ENCODE measurements at regions not wholly inside any gene's neighbourhood (a gene's known extent, or its start where the extent isn't known, plus 50 kb on each side); places are given as distances from the start of the nearest gene placed in this dataset.

GRCh38 chr6:141107591-141108160 is 1025.0 kb upstream of the GJE1 start:
- Histone ChIP-seq H3K9me2 (replicated peaks; ENCODE audit: insufficient read depth, low read length) (no peaks in the 10 kb centered on the region), H3K9ac (ENCODE audit: low read length) (no peak overlapping the region), H3K36me3 (ENCODE audit: insufficient read depth, low read length) (no peaks in the 10 kb centered on the region), H3K4me2 (ENCODE audit: low read depth, low read length, poor library complexity, severe bottlenecking) (no peak overlapping the region), H3K4me3 (ENCODE audit: low read length) (no peak overlapping the region), H4K20me1 (ENCODE audit: insufficient read depth, low read depth, low read length) (no peaks in the 10 kb centered on the region), H3K79me2 (ENCODE audit: low read length) (no peaks in the 10 kb centered on the region), H3K4me1 (ENCODE audit: low read length) (no peaks in the 10 kb centered on the region), H3K27ac (ENCODE audit: low read length) (no peak overlapping the region), H3K9me3 (ENCODE audit: low read length) (0 out of 2 replicates have a peak, but pooled peaks cover 3% of the 10 kb centered on the region), H3K27me3 (ENCODE audit: low read length) (no peaks in the 10 kb centered on the region), H2AFZ (ENCODE audit: low read length) (no peak overlapping the region)
- DNase-seq: no peak

- H2AFZ ChIP-seq (ENCODE audit: low read length): no peak overlapping the region
- H3K9ac ChIP-seq (ENCODE audit: low read length): no peak overlapping the region
- no peaks in the 10 kb centered on the region for H3K27me3 ChIP-seq (ENCODE audit: low read length)
- H3K4me3 ChIP-seq (ENCODE audit: low read length): no peak overlapping the region
- no peak overlapping the region for H3K27ac ChIP-seq (ENCODE audit: low read length)
- no peaks in the 10 kb centered on the region for H3K36me3 ChIP-seq (ENCODE audit: insufficient read depth, low read length)
- no peak for DNase-seq
- no peaks in the 10 kb centered on the region for H4K20me1 ChIP-seq (ENCODE audit: insufficient read depth, low read depth, low read length)
- H3K79me2 ChIP-seq (ENCODE audit: low read length): no peaks in the 10 kb centered on the region
- H3K4me1 ChIP-seq (ENCODE audit: low read length): no peaks in the 10 kb centered on the region
- H3K9me3 ChIP-seq (ENCODE audit: low read length): 0 out of 2 replicates have a peak, but pooled peaks cover 3% of the 10 kb centered on the region
- H3K4me2 ChIP-seq (ENCODE audit: low read depth, low read length, poor library complexity, severe bottlenecking): no peak overlapping the region
- no peaks in the 10 kb centered on the region for H3K9me2 ChIP-seq (replicated peaks; ENCODE audit: insufficient read depth, low read length)
These were observed 1027.2 kb upstream of the GJE1 start for GRCh38 chr6:141105481-141105880.

GRCh38 chr6:141103246-141103645 is 1029.5 kb upstream of the GJE1 start:
- H3K9ac ChIP-seq (ENCODE audit: low read length): no peak overlapping the region
- H3K4me1 ChIP-seq (ENCODE audit: low read length): no peaks in the 10 kb centered on the region

GRCh38 chr6:141097471-141097870 is 1035.3 kb upstream of the GJE1 start:
- Histone ChIP-seq H3K9ac (ENCODE audit: low read length) (no peak overlapping the region), H3K4me1 (ENCODE audit: low read length) (no peaks in the 10 kb centered on the region), H3K36me3 (ENCODE audit: insufficient read depth, low read length) (no peaks in the 10 kb centered on the region), H3K4me3 (ENCODE audit: low read length) (no peak overlapping the region), H4K20me1 (ENCODE audit: insufficient read depth, low read depth, low read length) (no peaks in the 10 kb centered on the region), H2AFZ (ENCODE audit: low read length) (no peak overlapping the region), H3K27me3 (ENCODE audit: low read length) (no peaks in the 10 kb centered on the region), H3K79me2 (ENCODE audit: low read length) (no peaks in the 10 kb centered on the region), H3K4me2 (ENCODE audit: low read depth, low read length, poor library complexity, severe bottlenecking) (no peak overlapping the region), H3K9me3 (ENCODE audit: low read length) (0 out of 2 replicates have a peak, but pooled peaks cover 2% of the 10 kb centered on the region), H3K27ac (ENCODE audit: low read length) (no peak overlapping the region), H3K9me2 (replicated peaks; ENCODE audit: insufficient read depth, low read length) (no peaks in the 10 kb centered on the region)
- no peak for DNase-seq

More at GRCh38 chr6:141103246-141103645, 1029.5 kb upstream of the GJE1 start:
- Histone ChIP-seq H3K79me2 (ENCODE audit: low read length) (no peaks in the 10 kb centered on the region), H3K9me2 (replicated peaks; ENCODE audit: insufficient read depth, low read length) (no peaks in the 10 kb centered on the region), H3K36me3 (ENCODE audit: insufficient read depth, low read length) (no peaks in the 10 kb centered on the region), H2AFZ (ENCODE audit: low read length) (no peak overlapping the region), H3K4me3 (ENCODE audit: low read length) (no peak overlapping the region), H3K9me3 (ENCODE audit: low read length) (0 out of 2 replicates have a peak, but pooled peaks cover 3% of the 10 kb centered on the region), H3K27ac (ENCODE audit: low read length) (no peak overlapping the region), H3K4me2 (ENCODE audit: low read depth, low read length, poor library complexity, severe bottlenecking) (no peak overlapping the region), H4K20me1 (ENCODE audit: insufficient read depth, low read depth, low read length) (no peaks in the 10 kb centered on the region), H3K27me3 (ENCODE audit: low read length) (no peaks in the 10 kb centered on the region)
- DNase-seq: no peak

- H3K79me2 ChIP-seq (ENCODE audit: low read length): no peaks in the 10 kb centered on the region
- H3K27ac ChIP-seq (ENCODE audit: low read length): no peak overlapping the region
- H3K36me3 ChIP-seq (ENCODE audit: insufficient read depth, low read length): no peaks in the 10 kb centered on the region
- no peaks in the 10 kb centered on the region for H4K20me1 ChIP-seq (ENCODE audit: insufficient read depth, low read depth, low read length)
- no peak overlapping the region for H3K4me2 ChIP-seq (ENCODE audit: low read depth, low read length, poor library complexity, severe bottlenecking)
- H3K9me3 ChIP-seq (ENCODE audit: low read length): 0 out of 2 replicates have a peak, but pooled peaks cover 3% of the 10 kb centered on the region
- no peaks in the 10 kb centered on the region for H3K4me1 ChIP-seq (ENCODE audit: low read length)
- no peak for DNase-seq
- H3K27me3 ChIP-seq (ENCODE audit: low read length): no peaks in the 10 kb centered on the region
- no peak overlapping the region for H3K9ac ChIP-seq (ENCODE audit: low read length)
- H2AFZ ChIP-seq (ENCODE audit: low read length): no peak overlapping the region
- no peaks in the 10 kb centered on the region for H3K9me2 ChIP-seq (replicated peaks; ENCODE audit: insufficient read depth, low read length)
- H3K4me3 ChIP-seq (ENCODE audit: low read length): no peak overlapping the region
These were observed 1037.4 kb upstream of the GJE1 start for GRCh38 chr6:141095308-141095707.

- H3K4me2 ChIP-seq (ENCODE audit: low read depth, low read length, poor library complexity, severe bottlenecking): no peak overlapping the region
- no peak overlapping the region for H3K9ac ChIP-seq (ENCODE audit: low read length)
- no peaks in the 10 kb centered on the region for H3K79me2 ChIP-seq (ENCODE audit: low read length)
- H3K27me3 ChIP-seq (ENCODE audit: low read length): no peaks in the 10 kb centered on the region
- no peak overlapping the region for H3K4me3 ChIP-seq (ENCODE audit: low read length)
- H3K27ac ChIP-seq (ENCODE audit: low read length): no peak overlapping the region
- no peaks in the 10 kb centered on the region for H3K9me2 ChIP-seq (replicated peaks; ENCODE audit: insufficient read depth, low read length)
- H3K36me3 ChIP-seq (ENCODE audit: insufficient read depth, low read length): no peaks in the 10 kb centered on the region
- no peak overlapping the region for H2AFZ ChIP-seq (ENCODE audit: low read length)
- no peaks in the 10 kb centered on the region for H4K20me1 ChIP-seq (ENCODE audit: insufficient read depth, low read depth, low read length)
- DNase-seq: no peak
- peaks cover 3% of the 10 kb centered on the region; the same call in 1 of the 2 replicates for H3K9me3 ChIP-seq (ENCODE audit: low read length)
- H3K4me1 ChIP-seq (ENCODE audit: low read length): no peaks in the 10 kb centered on the region
These were observed 1044.6 kb upstream of the GJE1 start for GRCh38 chr6:141088171-141088570.

GRCh38 chr6:141077355-141078333 is 1055.1 kb upstream of the GJE1 start:
- H3K4me2 ChIP-seq (ENCODE audit: low read depth, low read length, poor library complexity, severe bottlenecking): no peak overlapping the region
- H3K4me3 ChIP-seq (ENCODE audit: low read length): no peak overlapping the region
- H3K9ac ChIP-seq (ENCODE audit: low read length): no peak overlapping the region
- no peaks in the 10 kb centered on the region for H4K20me1 ChIP-seq (ENCODE audit: insufficient read depth, low read depth, low read length)
- no peaks in the 10 kb centered on the region for H3K9me3 ChIP-seq (ENCODE audit: low read length)
- H3K27ac ChIP-seq (ENCODE audit: low read length): no peak overlapping the region
- H3K27me3 ChIP-seq (ENCODE audit: low read length): no peaks in the 10 kb centered on the region
- no peaks in the 10 kb centered on the region for H3K4me1 ChIP-seq (ENCODE audit: low read length)
- DNase-seq: peak; percentile 69
- no peaks in the 10 kb centered on the region for H3K36me3 ChIP-seq (ENCODE audit: insufficient read depth, low read length)
- no peak overlapping the region for H2AFZ ChIP-seq (ENCODE audit: low read length)
- no peaks in the 10 kb centered on the region for H3K9me2 ChIP-seq (replicated peaks; ENCODE audit: insufficient read depth, low read length)
- H3K79me2 ChIP-seq (ENCODE audit: low read length): no peaks in the 10 kb centered on the region

- no peaks in the 10 kb centered on the region for H3K4me1 ChIP-seq (ENCODE audit: low read length)
- H3K9me2 ChIP-seq (replicated peaks; ENCODE audit: insufficient read depth, low read length): no peaks in the 10 kb centered on the region
- H3K4me3 ChIP-seq (ENCODE audit: low read length): no peak overlapping the region
- DNase-seq: no peak
- no peak overlapping the region for H2AFZ ChIP-seq (ENCODE audit: low read length)
- H3K9ac ChIP-seq (ENCODE audit: low read length): no peak overlapping the region
- no peaks in the 10 kb centered on the region for H3K36me3 ChIP-seq (ENCODE audit: insufficient read depth, low read length)
- H3K27me3 ChIP-seq (ENCODE audit: low read length): no peaks in the 10 kb centered on the region
- no peak overlapping the region for H3K4me2 ChIP-seq (ENCODE audit: low read depth, low read length, poor library complexity, severe bottlenecking)
- H4K20me1 ChIP-seq (ENCODE audit: insufficient read depth, low read depth, low read length): no peaks in the 10 kb centered on the region
- no peak overlapping the region for H3K27ac ChIP-seq (ENCODE audit: low read length)
- H3K79me2 ChIP-seq (ENCODE audit: low read length): no peaks in the 10 kb centered on the region
- H3K9me3 ChIP-seq (ENCODE audit: low read length): no peaks in the 10 kb centered on the region
These were observed 1075.0 kb upstream of the GJE1 start for GRCh38 chr6:141057761-141058160.

Data from Karpas-422 (cell line).